ENCODE measurements at regions not wholly inside any gene's neighbourhood (a gene's known extent, or its start where the extent isn't known, plus 50 kb on each side); places are given as distances from the start of the nearest gene placed in this dataset.

GRCh38 chr12:97022536-97023230 lies 115.6 kb downstream of the NEDD1 start:
- no peak for TF ChIP-seq FOXP2 (optimal IDR thresholded peaks at IDR 0.05; ENCODE audit: borderline replicate concordance, extremely low read depth, extremely low read length, insufficient read depth)
- no peak for TF ChIP-seq TAF1 (IDR thresholded peaks at IDR 0.05; ENCODE audit: borderline replicate concordance, insufficient read depth, low read length)
- TF ChIP-seq POLR2AphosphoS5 (IDR thresholded peaks at IDR 0.05; ENCODE audit: low read depth, low read length) = no peak
- no peak for TF ChIP-seq REST (IDR thresholded peaks at IDR 0.05; ENCODE audit: insufficient read depth in 1 of 2, low read depth in 2 of 2, low read length in 2 of 2)
- no peak for TF ChIP-seq SIN3A (IDR thresholded peaks at IDR 0.05; ENCODE audit: borderline replicate concordance, insufficient read depth, low read length)

- TF ChIP-seq FOXP2 (optimal IDR thresholded peaks at IDR 0.05; ENCODE audit: borderline replicate concordance, extremely low read depth, extremely low read length, insufficient read depth) = no peak
- no peak for TF ChIP-seq SIN3A (IDR thresholded peaks at IDR 0.05; ENCODE audit: borderline replicate concordance, insufficient read depth, low read length)
- no peak for TF ChIP-seq TAF1 (IDR thresholded peaks at IDR 0.05; ENCODE audit: borderline replicate concordance, insufficient read depth, low read length)
- no peak for TF ChIP-seq POLR2AphosphoS5 (IDR thresholded peaks at IDR 0.05; ENCODE audit: low read depth, low read length)
- TF ChIP-seq REST (IDR thresholded peaks at IDR 0.05; ENCODE audit: insufficient read depth in 1 of 2, low read depth in 2 of 2, low read length in 2 of 2) = no peak
Measured at GRCh38 chr12:97024393-97024792, 117.3 kb downstream of the NEDD1 start.

- TF ChIP-seq SIN3A (IDR thresholded peaks at IDR 0.05; ENCODE audit: borderline replicate concordance, insufficient read depth, low read length) = no peak
- no peak for TF ChIP-seq REST (IDR thresholded peaks at IDR 0.05; ENCODE audit: insufficient read depth in 1 of 2, low read depth in 2 of 2, low read length in 2 of 2)
- no peak for TF ChIP-seq TAF1 (IDR thresholded peaks at IDR 0.05; ENCODE audit: borderline replicate concordance, insufficient read depth, low read length)
- no peak for TF ChIP-seq FOXP2 (optimal IDR thresholded peaks at IDR 0.05; ENCODE audit: borderline replicate concordance, extremely low read depth, extremely low read length, insufficient read depth)
- TF ChIP-seq POLR2AphosphoS5 (IDR thresholded peaks at IDR 0.05; ENCODE audit: low read depth, low read length) = no peak
Measured at GRCh38 chr12:97026901-97027300, 119.8 kb downstream of the NEDD1 start.

DNA sequence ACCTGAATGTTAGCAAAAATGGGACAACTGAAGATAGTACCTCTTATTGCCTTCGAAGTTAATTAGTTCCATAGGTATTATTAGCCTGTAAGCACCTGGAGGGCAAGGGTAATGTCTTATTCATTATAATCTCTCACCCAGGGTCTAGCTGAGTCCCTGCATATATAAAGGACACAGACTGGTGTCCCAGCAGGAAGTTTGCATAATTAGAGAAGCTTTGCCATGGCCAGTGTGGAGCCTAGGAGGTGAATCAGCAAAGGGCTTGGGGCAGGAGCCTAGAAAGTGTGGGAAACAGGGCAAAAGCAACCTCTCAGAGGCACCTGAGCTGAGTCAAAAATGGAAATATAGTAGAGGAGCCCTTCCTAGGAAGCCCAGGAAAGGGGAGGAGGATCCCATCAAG lies 120.4 kb downstream of the NEDD1 start:
- TF ChIP-seq TAF1 (IDR thresholded peaks at IDR 0.05; ENCODE audit: borderline replicate concordance, insufficient read depth, low read length) (no peak), REST (IDR thresholded peaks at IDR 0.05; ENCODE audit: insufficient read depth in 1 of 2, low read depth in 2 of 2, low read length in 2 of 2) (no peak), SIN3A (IDR thresholded peaks at IDR 0.05; ENCODE audit: borderline replicate concordance, insufficient read depth, low read length) (no peak), POLR2AphosphoS5 (IDR thresholded peaks at IDR 0.05; ENCODE audit: low read depth, low read length) (no peak), FOXP2 (optimal IDR thresholded peaks at IDR 0.05; ENCODE audit: borderline replicate concordance, extremely low read depth, extremely low read length, insufficient read depth) (no peak)
